ENCODE measurements at regions not wholly inside any gene's neighbourhood (a gene's known extent, or its start where the extent isn't known, plus 50 kb on each side); places are given as distances from the start of the nearest gene placed in this dataset.

- Histone ChIP-seq H4K20me1 (ENCODE audit: insufficient read depth, low read length) (no peaks in the 10 kb centered on the region), H3K4me1 (ENCODE audit: low read length) (no peaks in the 10 kb centered on the region), H3K4me2 (ENCODE audit: low read length) (no peak overlapping the region), H3K36me3 (replicated peaks; ENCODE audit: low read depth, low read length) (no peaks in the 10 kb centered on the region), H2AFZ (ENCODE audit: low read depth, low read length) (no peak overlapping the region), H3K4me3 (ENCODE audit: low read length) (no peak overlapping the region), H3K27ac (ENCODE audit: low read length) (no peak overlapping the region), H3K9ac (ENCODE audit: low read length) (no peak overlapping the region), H3K27me3 (ENCODE audit: low read depth, low read length) (no peaks in the 10 kb centered on the region), H3K9me3 (ENCODE audit: insufficient read depth, low read length) (no peaks in the 10 kb centered on the region), H3K79me2 (ENCODE audit: low read length) (no peaks in the 10 kb centered on the region)
- TF ChIP-seq CTCF (IDR thresholded peaks at IDR 0.05; ENCODE audit: low read depth, low read length) = no peak
Measured at GRCh38 chr3:116966649-116967048, 257.1 kb downstream of the TUSC7 start.

- Histone ChIP-seq H3K4me1 (ENCODE audit: low read length) (no peaks in the 10 kb centered on the region), H3K27me3 (ENCODE audit: low read depth, low read length) (no peaks in the 10 kb centered on the region), H4K20me1 (ENCODE audit: insufficient read depth, low read length) (no peaks in the 10 kb centered on the region), H3K79me2 (ENCODE audit: low read length) (no peaks in the 10 kb centered on the region), H3K9me3 (ENCODE audit: insufficient read depth, low read length) (no peaks in the 10 kb centered on the region), H3K27ac (ENCODE audit: low read length) (no peak overlapping the region), H3K4me2 (ENCODE audit: low read length) (no peak overlapping the region), H3K4me3 (ENCODE audit: low read length) (no peak overlapping the region), H3K9ac (ENCODE audit: low read length) (no peak overlapping the region), H2AFZ (ENCODE audit: low read depth, low read length) (no peak overlapping the region), H3K36me3 (replicated peaks; ENCODE audit: low read depth, low read length) (no peaks in the 10 kb centered on the region)
- TF ChIP-seq EZH2phosphoT487 (IDR thresholded peaks at IDR 0.05; ENCODE audit: low read depth) (no peak), CTCF (IDR thresholded peaks at IDR 0.05; ENCODE audit: low read depth, low read length) (no peak)
Measured at GRCh38 chr3:116969135-116969534, 259.6 kb downstream of the TUSC7 start.

GRCh38 chr3:116969646-116970045 lies 260.1 kb downstream of the TUSC7 start:
- no peak overlapping the region for H3K9ac ChIP-seq (ENCODE audit: low read length)
- H3K9me3 ChIP-seq (ENCODE audit: insufficient read depth, low read length) = no peaks in the 10 kb centered on the region
- H3K4me3 ChIP-seq (ENCODE audit: low read length) = no peak overlapping the region
- H3K27me3 ChIP-seq (ENCODE audit: low read depth, low read length) = no peaks in the 10 kb centered on the region
- H3K4me1 ChIP-seq (ENCODE audit: low read length) = no peaks in the 10 kb centered on the region
- no peak for TF ChIP-seq EZH2phosphoT487 (IDR thresholded peaks at IDR 0.05; ENCODE audit: low read depth)
- no peak for TF ChIP-seq CTCF (IDR thresholded peaks at IDR 0.05; ENCODE audit: low read depth, low read length)
- no peak overlapping the region for H2AFZ ChIP-seq (ENCODE audit: low read depth, low read length)
- H3K27ac ChIP-seq (ENCODE audit: low read length) = no peak overlapping the region
- no peaks in the 10 kb centered on the region for H3K79me2 ChIP-seq (ENCODE audit: low read length)
- H3K36me3 ChIP-seq (replicated peaks; ENCODE audit: low read depth, low read length) = no peaks in the 10 kb centered on the region
- H4K20me1 ChIP-seq (ENCODE audit: insufficient read depth, low read length) = no peaks in the 10 kb centered on the region
- H3K4me2 ChIP-seq (ENCODE audit: low read length) = no peak overlapping the region

GRCh38 chr3:116971531-116971930 lies 262.0 kb downstream of the TUSC7 start:
- Histone ChIP-seq H2AFZ (ENCODE audit: low read depth, low read length) (no peak overlapping the region), H3K36me3 (replicated peaks; ENCODE audit: low read depth, low read length) (no peaks in the 10 kb centered on the region), H3K79me2 (ENCODE audit: low read length) (no peaks in the 10 kb centered on the region)

More at GRCh38 chr3:116971531-116971930, 262.0 kb downstream of the TUSC7 start:
- Histone ChIP-seq H3K9ac (ENCODE audit: low read length) (no peak overlapping the region), H4K20me1 (ENCODE audit: insufficient read depth, low read length) (no peaks in the 10 kb centered on the region), H3K9me3 (ENCODE audit: insufficient read depth, low read length) (no peaks in the 10 kb centered on the region), H3K4me2 (ENCODE audit: low read length) (no peak overlapping the region), H3K27ac (ENCODE audit: low read length) (no peak overlapping the region), H3K4me3 (ENCODE audit: low read length) (no peak overlapping the region), H3K4me1 (ENCODE audit: low read length) (no peaks in the 10 kb centered on the region), H3K27me3 (ENCODE audit: low read depth, low read length) (no peaks in the 10 kb centered on the region)
- TF ChIP-seq EZH2phosphoT487 (IDR thresholded peaks at IDR 0.05; ENCODE audit: low read depth) = no peak
- no peak for TF ChIP-seq CTCF (IDR thresholded peaks at IDR 0.05; ENCODE audit: low read depth, low read length)

Measured in OCI-LY3 (cell line).